HEK293 (cell line): ENCODE measurements at regions not wholly inside any gene's neighbourhood (a gene's known extent, or its start where the extent isn't known, plus 50 kb on each side); places are given as distances from the start of the nearest gene placed in this dataset.

Source experiments
- CTCF ChIA-PET: fragments of 350-600 bp; formaldehyde crosslinking; extraction: SDS; loops from one replicate; lab custom pipeline; 2021; ENCODE audit warnings: antibody characterized with exemption; lab: Yijun Ruan, JAX
- POLR2A ChIA-PET: fragments of 300-600 bp; formaldehyde crosslinking; extraction: SDS; loops from one replicate; lab custom pipeline; 2020; ENCODE audit warnings: antibody characterized with exemption, inconsistent platforms; lab: Yijun Ruan, JAX
- H3K27ac ChIP-seq: fragments of 200-500 bp; sonication (Bioruptor generic); 2 replicates; pipeline ENCODE4 v1.5.1; 2014; ENCODE audit warnings: low read depth, low read length, control low read depth, inconsistent platforms; ENCODE audit errors: extremely low read depth
- H3K36me3 ChIP-seq, 2 experiments: fragments of 200-500 bp in 1 of 2; sonication (Bioruptor generic) in 1 of 2; 1 replicate in 1 of 2; 2 replicates in 1 of 2; pipeline ENCODE4 v1.5.1; 2014 to 2017; ENCODE audit warnings: inconsistent platforms in 2 of 2, low read length in 2 of 2; ENCODE audit not compliant: control insufficient read depth in 2 of 2, insufficient read depth in 1 of 2
- H3K4me1 ChIP-seq: fragments of 200-500 bp; sonication (Bioruptor generic); 2 replicates; pipeline ENCODE4 v1.5.1; 2014; ENCODE audit warnings: mild to moderate bottlenecking, low read length, inconsistent platforms; ENCODE audit not compliant: control insufficient read depth, insufficient read depth
- H3K4me3 ChIP-seq: 2 replicates; pipeline ENCODE4 v1.5.1; 2011; ENCODE audit warnings: low read depth, mild to moderate bottlenecking, control low read depth, low read length, moderate library complexity
- H3K9me3 ChIP-seq: fragments of 200-500 bp; sonication (Bioruptor generic); 2 replicates; pipeline ENCODE4 v1.5.1; 2014; ENCODE audit warnings: low read depth, low read length, inconsistent platforms; ENCODE audit not compliant: control insufficient read depth, insufficient read depth
- BCL11A ChIP-seq: fragments of 450-650 bp; formaldehyde crosslinking; IDR thresholded peaks from 2 replicates; pipeline ENCODE4 v1.5.1; 2016; ENCODE audit warnings: low read depth, missing biosample characterization, missing genetic modification characterization
- KLF1 ChIP-seq: fragments of 450-650 bp; formaldehyde crosslinking; IDR thresholded peaks from 2 replicates; pipeline ENCODE4 v1.5.1; 2016; ENCODE audit warnings: missing biosample characterization, missing genetic modification characterization
- KLF7 ChIP-seq: fragments of 450-650 bp; formaldehyde crosslinking; IDR thresholded peaks from 2 replicates; pipeline ENCODE4 v1.5.1; 2016; ENCODE audit warnings: missing biosample characterization, missing genetic modification characterization, borderline replicate concordance
- PRDM10 ChIP-seq: fragments of 450-650 bp; formaldehyde crosslinking; IDR thresholded peaks from 2 replicates; pipeline ENCODE4 v1.5.1; 2016; ENCODE audit warnings: missing biosample characterization, missing genetic modification characterization
- REST ChIP-seq: fragments of 450-650 bp; formaldehyde crosslinking; IDR thresholded peaks from 2 replicates; pipeline ENCODE4 v1.5.1; 2016; ENCODE audit warnings: missing biosample characterization, missing genetic modification characterization
- ZBTB17 ChIP-seq: fragments of 450-650 bp; formaldehyde crosslinking; IDR thresholded peaks from 2 replicates; pipeline ENCODE4 v1.5.1; 2016; ENCODE audit warnings: missing biosample characterization, missing genetic modification characterization
- ZBTB7A ChIP-seq: fragments of 450-650 bp; formaldehyde crosslinking; IDR thresholded peaks from 2 replicates; pipeline ENCODE4 v1.5.1; 2016; ENCODE audit warnings: low read depth, missing biosample characterization, missing genetic modification characterization
- ZNF157 ChIP-seq: fragments of 450-650 bp; formaldehyde crosslinking; IDR thresholded peaks from 2 replicates; pipeline ENCODE4 v1.5.1; 2016; ENCODE audit warnings: missing biosample characterization, missing genetic modification characterization
- ZNF221 ChIP-seq: fragments of 450-650 bp; formaldehyde crosslinking; IDR thresholded peaks from 2 replicates; pipeline ENCODE4 v1.5.1; 2017; ENCODE audit warnings: missing biosample characterization, missing genetic modification characterization, borderline replicate concordance
- ZNF274 ChIP-seq, 2 experiments: fragments of 200-500 bp in 1 of 2; fragments of 450-650 bp in 1 of 2; sonication (Bioruptor generic) in 1 of 2; formaldehyde crosslinking in 1 of 2; IDR thresholded peaks; 2 replicates each; pipeline versions ENCODE4 v1.5.1 to v1.6.1; 2014 to 2016; ENCODE audit warnings: borderline replicate concordance in 1 of 2, inconsistent platforms in 1 of 2, low read length in 1 of 2, missing biosample characterization in 1 of 2, missing genetic modification characterization in 1 of 2
- ZNF292 ChIP-seq: fragments of 450-650 bp; formaldehyde crosslinking; IDR thresholded peaks from 2 replicates; pipeline ENCODE4 v1.5.1; 2016; ENCODE audit warnings: low read depth, missing biosample characterization, missing genetic modification characterization, borderline replicate concordance
- ZNF324 ChIP-seq: fragments of 450-650 bp; formaldehyde crosslinking; IDR thresholded peaks from 2 replicates; pipeline ENCODE4 v1.5.1; 2016; ENCODE audit warnings: missing biosample characterization, missing genetic modification characterization
- ZNF585B ChIP-seq: fragments of 450-650 bp; formaldehyde crosslinking; IDR thresholded peaks from 2 replicates; pipeline ENCODE4 v1.5.1; 2016; ENCODE audit warnings: missing biosample characterization, missing genetic modification characterization
- ZNF610 ChIP-seq: fragments of 450-650 bp; formaldehyde crosslinking; IDR thresholded peaks from 2 replicates; pipeline ENCODE4 v1.5.1; 2016; ENCODE audit warnings: missing biosample characterization, missing genetic modification characterization, borderline replicate concordance
- ZNF626 ChIP-seq: fragments of 450-650 bp; sonication (Bioruptor Pico); formaldehyde crosslinking; IDR thresholded peaks from 2 replicates; pipeline ENCODE4 v1.5.1; 2018; ENCODE audit warnings: missing biosample characterization, missing genetic modification characterization, inconsistent platforms
- ZNF664 ChIP-seq: fragments of 450-650 bp; formaldehyde crosslinking; IDR thresholded peaks from 2 replicates; pipeline ENCODE4 v1.5.1; 2016; ENCODE audit warnings: missing biosample characterization, missing genetic modification characterization
- ZSCAN23 ChIP-seq: fragments of 450-650 bp; formaldehyde crosslinking; IDR thresholded peaks from 2 replicates; pipeline ENCODE4 v1.5.1; 2016; ENCODE audit warnings: missing biosample characterization, missing genetic modification characterization
- ZXDB ChIP-seq: fragments of 450-650 bp; formaldehyde crosslinking; IDR thresholded peaks from 2 replicates; pipeline ENCODE4 v1.5.1; 2016; ENCODE audit warnings: missing biosample characterization, missing genetic modification characterization

GRCh38 chr7:118745927-118746326 lies 521.4 kb downstream of the ANKRD7 start:
- Histone ChIP-seq H3K36me3 (no peaks in the 10 kb centered on the region), H3K4me1 (no peaks in the 10 kb centered on the region), H3K27ac (no peak overlapping the region), H3K4me3 (no peak overlapping the region), H3K9me3 (no peaks in the 10 kb centered on the region)
- no peak for TF ChIP-seq ZNF324 (tag by site-specific recombination)
- TF ChIP-seq ZXDB (tag by site-specific recombination): no peak
- TF ChIP-seq REST (tag by site-specific recombination): no peak
- no peak for TF ChIP-seq ZNF610
- TF ChIP-seq ZBTB17: no peak
- TF ChIP-seq ZNF585B (tag by site-specific recombination): no peak
- TF ChIP-seq ZNF274 (IDR thresholded peaks at IDR 0.05; ENCODE audit: low read length): no peak
- no peak for TF ChIP-seq ZNF274 (tag by site-specific recombination; IDR thresholded peaks at IDR 0.05; ENCODE audit: borderline replicate concordance)
- no peak for TF ChIP-seq KLF7 (tag by site-specific recombination)
- no peak for TF ChIP-seq ZNF664 (tag by site-specific recombination)
- CTCF ChIA-PET: no interaction called here
- POLR2A ChIA-PET: no interaction called here

- POLR2A ChIA-PET: no interaction called here
- H3K36me3 ChIP-seq: no peaks in the 10 kb centered on the region
- no peak overlapping the region for H3K4me3 ChIP-seq
- H3K4me1 ChIP-seq: no peaks in the 10 kb centered on the region
- no peak overlapping the region for H3K27ac ChIP-seq
- TF ChIP-seq KLF1 (tag by site-specific recombination): no peak
- TF ChIP-seq ZBTB7A (tag by site-specific recombination): no peak
- TF ChIP-seq ZNF221 (tag by site-specific recombination): no peak
- TF ChIP-seq ZNF157 (tag by site-specific recombination): no peak
- no peak for TF ChIP-seq ZNF292 (tag by site-specific recombination)
- TF ChIP-seq ZNF626 (tag by site-specific recombination): no peak
- TF ChIP-seq BCL11A (tag by site-specific recombination): no peak
- no peak for TF ChIP-seq PRDM10 (tag by site-specific recombination)
- TF ChIP-seq ZSCAN23 (tag by site-specific recombination): no peak
- H3K9me3 ChIP-seq: no peaks in the 10 kb centered on the region
- CTCF ChIA-PET: no interaction called here
These were observed 523.0 kb downstream of the ANKRD7 start for GRCh38 chr7:118747473-118747872.
